GM18519 (cell line): ENCODE measurements at regions not wholly inside any gene's neighbourhood (a gene's known extent, or its start where the extent isn't known, plus 50 kb on each side); places are given as distances from the start of the nearest gene placed in this dataset.
A peak's percentile ranks its signal among the peaks of the same experiment; 100 is the strongest.
"Not testable (repeated sequence)": the region's sequence is repeated elsewhere in the genome, so short reads cannot be mapped to it uniquely, and the experiment has no call there.

ENCODE experiments used
- ATAC-seq: cut with Tn5 transposase; IDR thresholded peaks from one replicate; pipeline ENCODE4 v1.9.1; 2021; ENCODE audit warnings: mild to moderate bottlenecking, moderate library complexity; ENCODE audit not compliant: unreplicated experiment, low FRiP score

GRCh38 chr13:88360761-88361160 is 689.6 kb downstream of the SLITRK5 start:
- ATAC-seq, result no peak

GRCh38 chr13:88369866-88370265 is 698.7 kb downstream of the SLITRK5 start:
- ATAC-seq, result no peak

GRCh38 chr13:88376760-88377388 is 705.7 kb downstream of the SLITRK5 start:
- no peak for ATAC-seq

GRCh38 chr13:88377852-88378251 is 706.7 kb downstream of the SLITRK5 start:
- no peak for ATAC-seq

- ATAC-seq, result no peak
These were observed 713.4 kb downstream of the SLITRK5 start for GRCh38 chr13:88384542-88384941.

GRCh38 chr13:88395804-88396203 is 724.6 kb downstream of the SLITRK5 start:
- no peak for ATAC-seq

GRCh38 chr13:88411696-88412095 is 740.5 kb downstream of the SLITRK5 start:
- no peak for ATAC-seq

- no peak for ATAC-seq
These were observed 746.6 kb downstream of the SLITRK5 start for GRCh38 chr13:88417801-88418200.

- no peak for ATAC-seq
These were observed 753.3 kb downstream of the SLITRK5 start for GRCh38 chr13:88424463-88424862.

GRCh38 chr13:88426661-88427060 is 755.5 kb downstream of the SLITRK5 start:
- no peak for ATAC-seq

GRCh38 chr13:88429862-88430261 is 758.7 kb downstream of the SLITRK5 start:
- ATAC-seq, result no peak

- no peak for ATAC-seq
These were observed 763.8 kb downstream of the SLITRK5 start for GRCh38 chr13:88434953-88435352.

- ATAC-seq, result no peak
These were observed 765.8 kb downstream of the SLITRK5 start for GRCh38 chr13:88436974-88437373.

- ATAC-seq, result no peak
These were observed 779.3 kb downstream of the SLITRK5 start for GRCh38 chr13:88450515-88450914.

- ATAC-seq, result no peak
These were observed 785.0 kb downstream of the SLITRK5 start for GRCh38 chr13:88456151-88456550.

GRCh38 chr13:88459331-88459730 is 788.2 kb downstream of the SLITRK5 start:
- ATAC-seq, result no peak

- ATAC-seq, result no peak
These were observed 790.3 kb downstream of the SLITRK5 start for GRCh38 chr13:88461272-88462009.

- no peak for ATAC-seq
These were observed 793.7 kb downstream of the SLITRK5 start for GRCh38 chr13:88464851-88465250.

GRCh38 chr13:88472316-88472715 is 801.1 kb downstream of the SLITRK5 start:
- peak; percentile 77 for ATAC-seq

GRCh38 chr13:88483202-88483601 is 812.0 kb downstream of the SLITRK5 start:
- ATAC-seq, result no peak

- ATAC-seq, result no peak
These were observed 836.7 kb downstream of the SLITRK5 start for GRCh38 chr13:88507909-88508308.

GRCh38 chr13:88512993-88513392 is 841.8 kb downstream of the SLITRK5 start:
- not testable (repeated sequence) for ATAC-seq
